Stimulated activated naive B cell treated with anti-CD40 and anti-IgM and Interleukin-4, amounts not matched to agents 10 μg/mL and 1 μg/mL and 100 μg/mL, for 72 hours (primary cell): ENCODE measurements at regions not wholly inside any gene's neighbourhood (a gene's known extent, or its start where the extent isn't known, plus 50 kb on each side); places are given as distances from the start of the nearest gene placed in this dataset.
A peak's percentile ranks its signal among the peaks of the same experiment; 100 is the strongest.

Experiments
- ATAC-seq, 2 donors: fragments of 150-1000 bp; cut with Tn5 transposase; replicated peaks; 2 replicates each; pipeline ENCODE4 v1.10.0; 2021; ENCODE audit warnings: moderate library complexity in 1 of 2
- DNase-seq: peaks from one replicate; pipeline ENCODE4 v3.0.0; 2021
- H3K27ac Mint-ChIP-seq: one replicate; pipeline ENCODE4 v1.8.0; 2022; ENCODE audit warnings: mild to moderate bottlenecking, mixed read lengths
- H3K27me3 Mint-ChIP-seq, 2 donors: one replicate each; pipeline ENCODE4 v1.8.0; 2022; ENCODE audit warnings: mixed read lengths in 2 of 2
- H3K36me3 Mint-ChIP-seq, 2 donors: one replicate each; pipeline ENCODE4 v1.8.0; 2022; ENCODE audit warnings: mixed read lengths in 2 of 2, mild to moderate bottlenecking in 1 of 2
- H3K4me1 Mint-ChIP-seq, 2 donors: one replicate each; pipeline ENCODE4 v1.8.0; 2022; ENCODE audit warnings: mixed read lengths in 2 of 2, mild to moderate bottlenecking in 1 of 2
- H3K4me3 Mint-ChIP-seq, 2 donors: one replicate each; pipeline ENCODE4 v1.8.0; 2022; ENCODE audit warnings: mild to moderate bottlenecking in 2 of 2, mixed read lengths in 2 of 2, moderate library complexity in 1 of 2
- H3K9me3 Mint-ChIP-seq, 2 donors: one replicate each; pipeline ENCODE4 v1.8.0; 2022; ENCODE audit warnings: mixed read lengths in 2 of 2, mild to moderate bottlenecking in 1 of 2

- H3K27me3 Mint-ChIP-seq, result peaks cover 25 to 34% of the 10 kb centered on the region in 2 donors
- H3K36me3 Mint-ChIP-seq, result no peaks in the 10 kb centered on the region
- DNase-seq (no peak), ATAC-seq (no peak)
- H3K4me3 Mint-ChIP-seq, result no peak overlapping the region
- no peaks in the 10 kb centered on the region for H3K9me3 Mint-ChIP-seq
- H3K27ac Mint-ChIP-seq, result no peak overlapping the region
- H3K4me1 Mint-ChIP-seq, result no peaks in the 10 kb centered on the region
These were observed 149.4 kb upstream of the CAMK1G start for GRCh38 chr1:209434066-209434465.

DNA sequence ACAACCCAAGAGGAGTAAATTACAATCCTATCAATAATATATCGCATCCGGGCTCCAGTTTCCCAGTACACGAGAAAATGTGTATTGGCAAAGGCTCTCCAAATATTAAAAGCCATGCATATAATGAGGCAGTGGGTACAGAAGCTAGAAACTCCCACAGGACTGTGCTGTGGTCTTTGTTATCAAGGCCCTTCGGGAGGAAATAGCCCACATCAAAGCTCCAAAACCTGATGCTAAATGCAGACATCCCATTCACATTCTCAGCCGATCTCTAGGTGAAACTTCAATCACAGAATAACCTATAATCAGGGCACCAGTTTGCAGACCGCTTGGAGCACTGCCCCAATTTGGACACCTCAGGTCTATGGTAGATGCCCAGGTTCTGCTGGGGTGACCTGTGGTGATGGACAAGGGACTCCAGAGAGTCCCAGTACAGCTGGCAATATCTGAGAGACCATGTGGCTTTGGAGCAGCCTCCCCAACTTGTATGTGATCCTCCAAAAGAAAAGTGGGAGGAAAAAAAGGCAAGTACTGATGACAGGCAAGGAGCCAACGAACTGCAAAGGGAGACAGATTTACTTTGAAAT lies 148.8 kb upstream of the CAMK1G start:
- H3K4me1 Mint-ChIP-seq, result no peaks in the 10 kb centered on the region
- H3K36me3 Mint-ChIP-seq, result no peaks in the 10 kb centered on the region
- no peak overlapping the region for H3K27ac Mint-ChIP-seq
- no peak for DNase-seq
- peaks cover 0 to 1% of the 10 kb centered on the region in 2 donors for H3K9me3 Mint-ChIP-seq
- peaks cover 25 to 31% of the 10 kb centered on the region in 2 donors for H3K27me3 Mint-ChIP-seq
- no peak for ATAC-seq
- H3K4me3 Mint-ChIP-seq, result no peak overlapping the region

DNA sequence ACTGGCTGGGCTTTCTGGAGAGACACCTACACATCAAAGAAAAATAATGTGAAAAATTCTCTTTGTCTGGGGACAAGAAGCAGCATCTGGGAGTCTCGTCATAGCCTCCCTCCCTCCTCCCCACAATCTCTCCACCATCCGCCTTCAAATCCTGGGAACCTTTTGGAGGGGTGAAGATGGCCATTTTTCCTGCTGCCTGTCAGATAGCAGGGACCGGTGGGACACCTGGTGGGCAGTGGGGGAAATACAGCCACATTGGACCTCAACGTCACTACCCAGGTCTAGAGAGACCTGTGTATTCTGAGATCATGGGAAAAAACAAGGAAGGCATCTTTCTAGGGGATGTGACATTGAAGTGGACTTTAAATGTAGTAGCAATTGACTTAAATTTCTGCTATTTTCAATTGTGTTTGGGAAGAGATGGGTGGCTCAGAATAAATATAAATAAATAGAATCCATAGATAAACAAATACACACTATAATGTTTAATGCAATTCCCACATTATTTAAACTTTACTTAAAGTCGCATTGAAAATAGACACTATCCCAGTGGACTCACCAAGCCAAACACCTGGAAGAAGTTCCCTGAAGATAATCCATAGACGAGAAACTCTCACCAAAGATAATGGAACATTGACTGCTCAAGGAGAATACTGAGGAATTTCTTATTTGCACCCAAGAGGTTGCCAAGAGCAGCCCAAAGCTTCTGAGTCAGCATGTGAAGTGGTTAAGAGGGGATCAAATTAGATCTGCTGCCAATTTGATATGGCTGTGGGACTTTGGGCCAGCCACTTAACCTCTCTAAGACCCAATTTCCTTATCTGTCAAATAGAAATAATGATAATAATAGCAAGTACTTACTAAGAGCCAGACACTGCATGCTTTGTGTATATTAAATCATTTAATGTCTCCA lies 147.6 kb upstream of the CAMK1G start:
- Mint-ChIP-seq H3K4me3 (no peak overlapping the region), H3K27me3 (peaks cover 27 to 28% of the 10 kb centered on the region in 2 donors), H3K9me3 (peaks cover 4 to 6% of the 10 kb centered on the region in 2 donors), H3K4me1 (no peaks in the 10 kb centered on the region), H3K27ac (no peak overlapping the region), H3K36me3 (no peaks in the 10 kb centered on the region)
- DNase-seq (peak; percentile 4), ATAC-seq (peak; percentile 54 to 55)

DNA sequence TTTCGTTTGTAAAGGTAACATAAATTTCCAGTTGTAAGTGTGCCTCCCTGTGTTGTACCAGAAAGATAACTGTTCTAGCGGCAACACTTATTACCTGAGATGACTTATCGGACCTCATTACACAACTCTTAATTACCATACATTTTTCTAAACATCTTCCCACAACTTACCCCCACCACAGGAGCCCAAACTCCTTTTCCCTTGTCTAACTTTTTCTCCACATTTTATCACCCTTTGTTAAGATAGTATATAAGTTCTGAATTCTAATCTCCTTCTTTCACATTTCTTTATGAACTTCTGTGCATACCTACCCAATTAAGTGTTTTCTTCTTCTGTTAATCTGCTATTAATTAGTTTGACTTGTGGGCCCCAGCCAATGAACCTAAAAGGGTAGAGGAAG lies 143.7 kb upstream of the CAMK1G start:
- DNase-seq, result no peak
- peaks cover 4 to 6% of the 10 kb centered on the region in 2 donors for H3K9me3 Mint-ChIP-seq
- ATAC-seq, result no peak
- no peak overlapping the region for H3K4me3 Mint-ChIP-seq
- H3K4me1 Mint-ChIP-seq, result no peaks in the 10 kb centered on the region
- no peaks in the 10 kb centered on the region for H3K36me3 Mint-ChIP-seq
- H3K27ac Mint-ChIP-seq, result no peak overlapping the region
- H3K27me3 Mint-ChIP-seq, result peaks cover 15 to 18% of the 10 kb centered on the region in 2 donors

- Mint-ChIP-seq H3K9me3 (peaks cover 4 to 6% of the 10 kb centered on the region in 2 donors), H3K4me3 (no peak overlapping the region), H3K27me3 (peaks cover 3 to 4% of the 10 kb centered on the region in 2 donors), H3K4me1 (no peaks in the 10 kb centered on the region), H3K27ac (no peak overlapping the region), H3K36me3 (no peaks in the 10 kb centered on the region)
- ATAC-seq (no peak), DNase-seq (no peak)
These were observed 140.1 kb upstream of the CAMK1G start for GRCh38 chr1:209443361-209443931.

DNA sequence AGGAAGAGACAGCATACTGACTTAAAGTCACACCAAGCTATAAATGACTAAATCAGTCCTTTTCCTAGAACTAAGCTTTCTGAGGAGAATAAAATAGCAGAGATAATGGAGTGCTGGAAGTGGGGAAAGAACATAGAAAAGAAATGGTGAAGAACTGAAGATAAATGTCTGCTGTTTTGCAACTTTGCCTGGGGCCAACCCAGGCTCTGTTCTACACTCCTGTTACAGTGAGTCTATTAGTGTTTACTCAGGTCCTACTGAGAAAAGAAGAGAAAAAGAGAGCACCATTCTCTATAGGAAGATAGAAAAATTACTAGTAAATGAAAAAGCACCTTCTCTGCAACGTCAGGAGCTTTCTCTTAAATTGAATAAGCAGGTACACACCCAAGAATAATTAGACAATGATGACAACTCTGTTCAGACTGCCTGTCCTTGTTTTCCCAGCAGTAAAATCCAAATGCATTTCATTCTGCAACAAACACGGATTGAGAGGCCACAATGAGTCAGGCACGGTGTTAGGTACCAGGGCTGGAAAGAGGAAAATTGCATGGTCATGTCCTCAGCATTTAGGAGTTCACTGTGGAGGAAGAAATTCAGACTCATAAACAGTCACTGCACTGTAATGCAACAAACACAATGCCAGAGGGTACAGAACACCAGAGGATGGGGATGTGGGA lies 139.4 kb upstream of the CAMK1G start:
- no peak overlapping the region for H3K27ac Mint-ChIP-seq
- ATAC-seq (no peak), DNase-seq (no peak)
- H3K27me3 Mint-ChIP-seq, result peaks cover 3 to 4% of the 10 kb centered on the region in 2 donors
- no peaks in the 10 kb centered on the region for H3K36me3 Mint-ChIP-seq
- H3K4me1 Mint-ChIP-seq, result no peaks in the 10 kb centered on the region
- no peak overlapping the region for H3K4me3 Mint-ChIP-seq
- peaks cover 4 to 6% of the 10 kb centered on the region in 2 donors for H3K9me3 Mint-ChIP-seq

DNA sequence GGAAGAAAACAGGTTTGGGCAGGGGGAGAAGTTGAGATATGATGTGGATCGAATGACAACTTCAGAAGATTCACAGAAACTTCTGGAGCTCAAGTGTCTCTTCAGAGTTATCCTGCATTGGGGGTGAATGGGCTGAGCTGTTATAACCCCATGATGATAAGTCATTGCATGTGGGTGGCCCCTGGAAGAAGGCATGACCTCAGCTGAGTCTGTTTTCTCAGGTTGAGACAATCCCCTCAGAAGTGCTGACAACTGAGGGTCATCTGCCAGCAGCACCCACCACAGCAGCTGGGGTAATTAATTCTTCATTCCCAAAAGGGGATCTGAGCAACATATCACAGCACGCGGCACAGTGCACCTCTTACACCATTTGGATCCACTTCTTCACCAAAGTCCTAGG lies 138.6 kb upstream of the CAMK1G start:
- H3K27ac Mint-ChIP-seq, result no peak overlapping the region
- peaks cover 2 to 3% of the 10 kb centered on the region in 2 donors for H3K9me3 Mint-ChIP-seq

DNA sequence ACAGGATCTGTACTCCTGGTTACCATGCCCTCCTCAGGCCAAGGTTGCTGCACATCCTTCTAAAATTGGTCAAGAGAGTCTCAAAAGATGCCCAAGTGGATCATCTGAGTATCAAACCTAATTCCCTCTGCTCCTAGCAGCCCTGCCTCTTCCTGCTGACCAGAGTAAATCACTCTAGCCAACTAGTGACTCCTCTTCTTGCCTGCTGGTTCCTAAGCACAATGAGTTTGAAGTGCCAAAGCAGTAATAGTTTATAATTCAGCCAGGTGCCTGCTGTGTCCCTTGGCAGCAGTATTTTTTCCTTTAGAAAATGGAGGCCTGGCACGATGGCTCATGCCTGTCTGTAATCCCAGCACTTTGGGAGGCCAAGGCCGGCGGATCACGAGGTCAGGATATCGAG lies 137.9 kb upstream of the CAMK1G start:
- no peak for DNase-seq
- ATAC-seq, result no peak
- H3K27ac Mint-ChIP-seq, result no peak overlapping the region
- no peaks in the 10 kb centered on the region for H3K4me1 Mint-ChIP-seq
- no peak overlapping the region for H3K4me3 Mint-ChIP-seq
- H3K36me3 Mint-ChIP-seq, result no peaks in the 10 kb centered on the region
- no peaks in the 10 kb centered on the region for H3K9me3 Mint-ChIP-seq
- H3K27me3 Mint-ChIP-seq, result peaks cover 0 to 4% of the 10 kb centered on the region in 2 donors

More for the DNA sequence above, 138.6 kb upstream of the CAMK1G start:
- ATAC-seq (no peak), DNase-seq (no peak)
- Mint-ChIP-seq H3K4me3 (no peak overlapping the region), H3K27me3 (peaks cover 4 to 7% of the 10 kb centered on the region in 2 donors), H3K4me1 (no peaks in the 10 kb centered on the region), H3K36me3 (no peaks in the 10 kb centered on the region)

- no peak overlapping the region for H3K4me3 Mint-ChIP-seq
- H3K9me3 Mint-ChIP-seq, result no peaks in the 10 kb centered on the region
- H3K36me3 Mint-ChIP-seq, result no peaks in the 10 kb centered on the region
- H3K4me1 Mint-ChIP-seq, result no peaks in the 10 kb centered on the region
- no peak overlapping the region for H3K27ac Mint-ChIP-seq
- DNase-seq (no peak), ATAC-seq (no peak)
- peaks cover 0 to 4% of the 10 kb centered on the region in 2 donors for H3K27me3 Mint-ChIP-seq
These were observed 137.2 kb upstream of the CAMK1G start for GRCh38 chr1:209446356-209446755.

- Mint-ChIP-seq H3K27me3 (peaks cover 10 to 14% of the 10 kb centered on the region in 2 donors), H3K9me3 (peaks cover 0 to 1% of the 10 kb centered on the region in 2 donors), H3K36me3 (no peaks in the 10 kb centered on the region), H3K27ac (no peak overlapping the region), H3K4me3 (no peak overlapping the region), H3K4me1 (no peaks in the 10 kb centered on the region)
- ATAC-seq (no peak), DNase-seq (no peak)
These were observed 129.0 kb upstream of the CAMK1G start for GRCh38 chr1:209454340-209454994.

DNA sequence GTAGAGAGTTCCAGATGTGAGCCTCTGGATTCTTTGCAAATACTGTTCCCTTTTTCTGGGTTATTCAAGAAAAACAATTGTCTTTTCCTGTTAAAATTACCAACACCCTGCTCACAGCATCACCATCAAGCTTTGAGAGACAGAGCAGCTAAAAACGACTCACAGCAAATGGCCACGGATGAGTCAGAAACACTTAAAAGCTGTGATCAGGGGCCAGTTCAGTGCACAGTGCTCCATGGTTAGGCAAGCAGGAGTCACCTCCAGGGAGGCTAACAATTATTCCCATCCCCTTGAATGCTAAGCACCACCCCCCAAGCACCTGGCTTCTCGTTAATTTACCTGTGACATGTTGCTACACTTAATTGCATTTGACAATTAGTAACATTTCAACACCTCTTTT lies 128.4 kb upstream of the CAMK1G start:
- no peaks in the 10 kb centered on the region for H3K36me3 Mint-ChIP-seq
- DNase-seq, result no peak
- peaks cover 0 to 1% of the 10 kb centered on the region in 2 donors for H3K9me3 Mint-ChIP-seq

DNA sequence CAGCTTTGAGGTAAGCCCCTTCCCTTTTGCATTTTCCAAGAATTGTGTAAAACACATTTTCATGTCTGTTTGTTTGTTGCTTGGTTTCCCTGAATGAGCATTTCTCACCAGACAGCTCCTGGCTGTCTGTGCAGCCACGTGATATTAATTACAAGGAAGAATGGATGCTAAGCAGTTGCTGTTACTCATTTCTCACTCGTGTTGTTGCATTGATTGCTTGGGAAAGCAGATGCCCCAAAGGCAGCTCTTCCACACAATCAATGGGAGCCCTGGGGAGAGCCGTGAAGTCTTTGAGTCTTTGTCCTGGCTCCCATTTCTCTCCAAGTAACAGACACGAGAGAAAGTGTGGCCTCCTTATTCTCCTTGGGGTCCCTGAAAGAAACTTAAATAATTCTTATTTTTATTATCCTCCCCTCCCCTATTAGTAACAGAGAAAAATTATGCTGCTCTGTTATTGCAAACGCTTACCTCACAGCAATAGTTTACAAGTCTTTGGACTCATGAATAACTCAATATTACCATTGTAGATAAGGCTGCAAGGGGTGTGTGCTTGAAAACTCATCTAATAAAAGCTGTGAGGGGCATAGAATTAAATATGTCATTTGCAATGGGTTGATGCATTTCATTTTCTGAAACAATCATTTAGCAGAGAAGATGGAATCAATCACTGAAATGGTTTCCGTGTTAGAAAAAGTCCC lies 127.7 kb upstream of the CAMK1G start:
- ATAC-seq (no peak), DNase-seq (no peak)
- Mint-ChIP-seq H3K9me3 (peaks cover 0 to 1% of the 10 kb centered on the region in 2 donors), H3K4me1 (no peaks in the 10 kb centered on the region), H3K4me3 (no peak overlapping the region), H3K27me3 (peaks cover 10 to 13% of the 10 kb centered on the region in 2 donors), H3K36me3 (no peaks in the 10 kb centered on the region), H3K27ac (no peak overlapping the region)

More for the DNA sequence above, 128.4 kb upstream of the CAMK1G start:
- H3K27ac Mint-ChIP-seq, result no peak overlapping the region
- peaks cover 10 to 13% of the 10 kb centered on the region in 2 donors for H3K27me3 Mint-ChIP-seq
- H3K4me3 Mint-ChIP-seq, result no peak overlapping the region
- ATAC-seq, result no peak
- no peaks in the 10 kb centered on the region for H3K4me1 Mint-ChIP-seq

- peaks cover 10 to 13% of the 10 kb centered on the region in 2 donors for H3K27me3 Mint-ChIP-seq
- ATAC-seq, result no peak
- no peak overlapping the region for H3K27ac Mint-ChIP-seq
- H3K4me1 Mint-ChIP-seq, result no peaks in the 10 kb centered on the region
- no peak for DNase-seq
- H3K9me3 Mint-ChIP-seq, result peaks cover 0 to 5% of the 10 kb centered on the region in 2 donors
- no peak overlapping the region for H3K4me3 Mint-ChIP-seq
- no peaks in the 10 kb centered on the region for H3K36me3 Mint-ChIP-seq
These were observed 126.6 kb upstream of the CAMK1G start for GRCh38 chr1:209456878-209457277.
